NCI-H1436 (cell line): ENCODE measurements at regions not wholly inside any gene's neighbourhood (a gene's known extent, or its start where the extent isn't known, plus 50 kb on each side); places are given as distances from the start of the nearest gene placed in this dataset.
A peak's percentile ranks its signal among the peaks of the same experiment; 100 is the strongest.

Source experiments
- DNase-seq: peaks from one replicate; lab custom pipeline; 2025; lab: John Stamatoyannopoulos, UW

- DNase-seq: no peak
Observed at GRCh38 chr14:25993830-25994229, 604.0 kb downstream of the NOVA1 start.

GRCh38 chr14:25988536-25988935, 609.3 kb downstream of the NOVA1 start:
- no peak for DNase-seq

GRCh38 chr14:25955772-25956171, 642.1 kb downstream of the NOVA1 start:
- DNase-seq: no peak

GRCh38 chr14:25953532-25954139, 644.2 kb downstream of the NOVA1 start:
- DNase-seq: no peak

DNA sequence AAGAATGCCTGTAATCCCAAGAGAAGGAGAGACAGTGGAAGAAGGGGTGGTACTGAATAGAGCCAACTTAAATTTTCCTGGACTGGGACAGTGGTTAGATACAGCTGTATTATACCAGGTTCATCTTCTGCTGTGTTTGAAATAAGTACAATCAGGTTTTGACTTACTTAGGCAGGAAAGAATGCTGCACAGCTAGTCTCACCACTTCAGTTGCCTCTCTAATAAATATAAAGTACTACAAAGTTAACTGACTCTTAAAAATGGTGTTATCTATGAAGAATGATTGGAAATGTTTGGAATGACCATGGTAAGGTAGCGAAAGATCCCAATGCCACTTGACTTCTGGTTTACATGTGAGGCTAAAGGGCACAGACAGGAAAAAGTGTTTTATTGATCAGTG, 652.1 kb downstream of the NOVA1 start:
- no peak for DNase-seq

- peak; percentile 27 for DNase-seq
Observed at GRCh38 chr14:25944020-25944419, 653.8 kb downstream of the NOVA1 start.

GRCh38 chr14:25943329-25943728, 654.5 kb downstream of the NOVA1 start:
- DNase-seq: no peak

DNA sequence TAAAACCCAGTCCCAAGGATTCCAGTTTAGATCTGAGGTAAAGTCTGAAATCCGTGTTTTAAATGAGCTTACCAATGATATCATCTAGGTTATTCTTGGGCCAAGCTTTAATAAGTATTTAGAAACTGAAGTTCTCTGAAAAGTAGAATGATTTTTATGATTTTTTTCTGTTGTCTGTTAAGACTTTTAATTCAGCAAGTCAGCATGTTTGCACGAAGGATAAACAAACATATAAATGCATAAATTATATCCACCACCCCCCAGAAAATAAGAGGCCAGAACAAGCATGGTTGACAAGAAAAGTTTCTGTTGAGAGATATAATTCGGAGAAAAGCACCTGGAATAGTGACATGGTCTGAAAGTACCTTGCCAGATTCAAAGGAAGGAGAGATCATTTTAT, 655.7 kb downstream of the NOVA1 start:
- DNase-seq: no peak

DNA sequence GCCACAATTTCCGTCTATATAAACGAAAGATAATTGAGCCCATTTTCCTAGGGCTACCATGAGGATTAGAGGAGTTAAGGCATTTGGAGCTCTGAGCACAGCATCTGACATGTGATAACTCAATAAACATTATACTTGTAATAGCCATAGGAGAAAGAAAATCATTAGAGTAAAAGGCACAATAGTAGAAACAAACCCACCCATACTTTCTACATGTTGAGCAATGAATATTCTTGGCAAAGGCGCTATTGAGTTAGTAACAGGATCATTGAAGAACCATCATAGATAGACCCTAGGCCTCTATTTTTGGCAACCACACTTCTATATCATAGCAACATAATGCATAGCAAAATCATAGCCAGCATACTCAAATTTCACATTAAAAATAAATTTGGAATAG, 664.1 kb downstream of the NOVA1 start:
- no peak for DNase-seq

GRCh38 chr14:25929881-25930615, 667.8 kb downstream of the NOVA1 start:
- DNase-seq: no peak

DNA sequence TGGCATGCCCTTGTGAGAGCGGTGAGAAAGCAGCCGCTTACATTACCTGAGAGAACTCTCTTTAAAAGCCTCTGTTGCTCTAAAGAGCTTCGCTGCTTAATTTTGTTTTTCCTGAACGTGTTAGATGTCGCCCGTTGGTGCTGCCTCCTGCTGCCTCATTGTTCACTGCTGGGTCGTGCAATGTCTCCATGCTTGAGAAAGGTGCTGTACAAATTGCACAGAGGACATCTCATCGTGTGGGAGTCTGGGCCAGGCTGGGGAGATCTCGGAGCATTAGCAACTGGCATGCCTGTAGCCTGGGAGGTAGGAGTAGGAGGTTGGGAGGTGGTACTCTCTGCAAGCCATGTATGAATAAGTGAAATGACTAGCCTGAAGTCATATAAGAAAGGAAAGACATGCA, 686.0 kb downstream of the NOVA1 start:
- DNase-seq: no peak

- no peak for DNase-seq
Observed at GRCh38 chr14:25909045-25909747, 688.6 kb downstream of the NOVA1 start.

DNA sequence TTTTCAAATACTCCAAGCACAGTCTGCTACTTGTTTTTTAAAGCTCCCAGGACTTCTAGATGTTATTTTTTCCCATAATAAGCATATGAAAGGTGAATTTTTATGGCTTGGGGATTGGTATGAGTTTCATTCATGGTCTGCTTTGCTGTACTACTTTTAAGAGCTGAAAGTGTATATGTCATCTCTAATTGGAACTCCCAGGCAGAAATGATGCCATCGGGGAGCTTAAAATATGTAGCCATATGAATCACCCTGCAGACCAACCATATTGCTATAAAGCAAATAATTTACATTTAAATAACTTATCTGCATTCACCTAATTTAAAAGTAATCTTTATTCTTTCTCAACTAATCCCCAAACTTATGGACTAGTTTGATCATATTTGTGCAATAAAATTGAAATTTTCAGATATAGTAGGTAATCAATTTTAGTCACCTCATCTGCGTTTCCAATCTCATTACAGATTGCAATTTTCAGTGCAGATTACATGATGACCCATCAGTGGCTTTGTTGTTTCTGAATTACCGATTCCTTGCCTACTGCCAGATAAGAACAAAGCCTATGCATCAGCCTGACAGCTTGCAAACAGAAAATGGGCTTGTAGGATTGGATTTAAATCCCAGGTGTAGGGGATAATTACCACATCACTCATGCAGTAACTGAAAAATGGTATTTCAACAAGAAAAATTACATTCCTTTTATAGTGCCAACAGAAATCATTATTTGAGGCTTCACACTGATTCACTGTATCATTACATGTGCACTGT, 689.4 kb downstream of the NOVA1 start:
- no peak for DNase-seq

- no peak for DNase-seq
Observed at GRCh38 chr14:25904446-25904845, 693.4 kb downstream of the NOVA1 start.

DNA sequence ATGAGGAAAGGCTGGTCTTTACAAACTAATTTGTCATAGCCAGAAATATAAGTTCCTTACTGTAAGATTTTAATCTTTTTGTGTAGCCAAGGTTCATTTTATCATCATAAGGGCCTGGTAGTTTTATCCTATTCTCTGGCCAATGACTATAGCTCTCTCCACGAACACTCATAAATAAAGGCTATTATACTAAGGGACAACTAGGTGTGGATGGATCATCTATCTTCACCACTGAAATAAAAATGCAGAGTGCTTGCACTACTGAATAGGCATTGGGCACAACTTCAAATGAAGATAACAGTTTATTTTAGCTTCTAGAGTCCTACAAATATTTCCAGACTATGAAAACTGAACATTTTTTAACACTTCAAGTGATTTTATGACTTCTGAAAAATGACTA, 698.6 kb downstream of the NOVA1 start:
- no peak for DNase-seq

GRCh38 chr14:25896777-25897176, 701.1 kb downstream of the NOVA1 start:
- no peak for DNase-seq

- no peak for DNase-seq
Observed at GRCh38 chr14:25895740-25896139, 702.1 kb downstream of the NOVA1 start.

GRCh38 chr14:25887251-25887878, 710.5 kb downstream of the NOVA1 start:
- no peak for DNase-seq

GRCh38 chr14:25884657-25885056, 713.2 kb downstream of the NOVA1 start:
- no peak for DNase-seq

DNA sequence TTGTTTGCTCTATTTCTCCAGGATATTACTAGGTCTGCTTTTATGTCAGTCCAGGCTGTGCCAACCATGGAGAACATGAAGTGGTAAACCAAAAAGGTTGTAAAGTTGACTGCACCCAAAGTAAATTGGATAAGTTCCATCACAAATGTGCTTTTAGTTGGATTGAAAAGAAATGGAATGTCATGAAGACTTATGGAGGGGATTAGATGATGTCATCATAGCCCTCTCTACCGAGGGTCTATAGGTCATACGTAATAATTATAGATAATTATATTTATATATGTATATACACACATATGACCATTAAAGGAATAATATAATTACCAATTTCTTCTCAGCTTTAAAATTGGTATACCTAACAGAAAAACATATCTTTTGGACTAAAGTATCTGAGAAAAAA, 714.9 kb downstream of the NOVA1 start:
- no peak for DNase-seq

DNA sequence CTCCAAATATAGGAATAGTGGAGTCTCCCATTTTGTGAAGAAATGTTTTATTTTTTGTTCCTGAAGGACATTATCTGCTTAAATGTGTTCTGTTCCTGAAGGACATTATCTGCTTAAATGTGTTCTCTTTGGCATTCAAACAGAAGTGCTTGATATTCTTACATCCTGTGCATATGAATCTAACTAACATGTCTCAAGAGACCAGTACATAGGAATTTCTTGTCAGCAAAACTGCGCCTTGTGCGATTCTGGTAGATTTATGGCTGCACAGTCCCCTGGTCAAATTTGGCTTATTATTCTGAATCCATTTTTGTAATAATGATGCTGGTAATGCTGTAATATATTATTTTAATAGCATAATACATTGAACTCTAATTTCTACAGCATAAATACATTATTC, 722.4 kb downstream of the NOVA1 start:
- no peak for DNase-seq

DNA sequence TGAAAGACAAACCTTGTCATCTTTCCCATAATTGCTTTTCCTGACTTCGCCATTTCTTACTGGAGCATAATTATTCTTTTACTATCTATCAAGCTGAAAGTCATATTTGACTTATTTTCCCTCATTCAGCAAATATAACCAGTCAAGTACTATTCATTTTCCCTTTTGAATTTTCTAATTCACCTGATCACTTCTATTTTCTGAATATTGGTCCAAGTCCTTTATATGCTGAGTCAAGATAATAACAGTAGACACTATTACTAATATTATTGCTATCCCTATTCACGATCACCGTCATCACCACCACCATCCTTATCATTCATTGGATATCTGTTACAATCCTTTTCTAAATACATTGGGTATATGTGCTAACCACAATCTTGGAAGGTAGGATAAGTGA, 728.0 kb downstream of the NOVA1 start:
- DNase-seq: no peak
